Kidney epithelial cell (primary cell): ENCODE measurements at regions not wholly inside any gene's neighbourhood (a gene's known extent, or its start where the extent isn't known, plus 50 kb on each side); places are given as distances from the start of the nearest gene placed in this dataset.

ENCODE experiments used
- DNase-seq: peaks from one replicate; pipeline ENCODE4 v3.0.0-alpha.2; 2010; ENCODE audit warnings: low read depth
- H3K27me3 ChIP-seq: 2 replicates; pipeline ENCODE4 v1.6.0; 2011; ENCODE audit warnings: low read length; ENCODE audit not compliant: control insufficient read depth, insufficient read depth
- H3K36me3 ChIP-seq: 2 replicates; pipeline ENCODE4 v1.5.1; 2011; ENCODE audit warnings: low read length; ENCODE audit not compliant: control insufficient read depth, insufficient read depth
- H3K4me3 ChIP-seq: 2 replicates; pipeline ENCODE4 v1.5.1; 2011; ENCODE audit warnings: low read depth, mild to moderate bottlenecking, control low read depth, low read length
- TF ChIP-seq, protein P1 (sequence below): IDR thresholded peaks from 2 replicates; pipeline ENCODE4 v1.5.1; 2011; ENCODE audit warnings: mild to moderate bottlenecking, moderate library complexity, low read length, control low read depth, inconsistent platforms; ENCODE audit not compliant: insufficient read depth, poor library complexity, severe bottlenecking

DNA sequence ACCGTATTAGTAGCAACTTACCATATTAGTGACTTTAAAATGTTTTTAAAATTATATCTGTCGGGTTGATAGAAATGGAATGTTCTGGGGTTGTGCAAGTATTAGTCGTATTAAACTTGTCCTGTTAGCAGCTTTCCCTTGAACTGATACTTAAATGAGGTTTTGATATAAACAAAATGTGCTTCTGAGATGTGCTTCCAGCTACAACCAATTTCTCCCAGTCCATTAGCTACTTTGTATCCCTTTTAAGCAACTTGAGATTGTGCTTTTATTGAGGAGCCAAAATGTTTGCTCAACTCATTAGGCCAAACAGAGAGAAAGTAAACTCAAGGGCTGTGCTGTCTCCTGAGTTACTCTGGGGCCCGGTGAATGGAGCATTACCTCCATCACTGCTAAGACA, 255.0 kb upstream of the RBFOX1 start:
- no peak overlapping the region for H3K4me3 ChIP-seq
- H3K36me3 ChIP-seq, result no peaks in the 10 kb centered on the region
- DNase-seq, result no peak
- TF ChIP-seq, protein P1, sequence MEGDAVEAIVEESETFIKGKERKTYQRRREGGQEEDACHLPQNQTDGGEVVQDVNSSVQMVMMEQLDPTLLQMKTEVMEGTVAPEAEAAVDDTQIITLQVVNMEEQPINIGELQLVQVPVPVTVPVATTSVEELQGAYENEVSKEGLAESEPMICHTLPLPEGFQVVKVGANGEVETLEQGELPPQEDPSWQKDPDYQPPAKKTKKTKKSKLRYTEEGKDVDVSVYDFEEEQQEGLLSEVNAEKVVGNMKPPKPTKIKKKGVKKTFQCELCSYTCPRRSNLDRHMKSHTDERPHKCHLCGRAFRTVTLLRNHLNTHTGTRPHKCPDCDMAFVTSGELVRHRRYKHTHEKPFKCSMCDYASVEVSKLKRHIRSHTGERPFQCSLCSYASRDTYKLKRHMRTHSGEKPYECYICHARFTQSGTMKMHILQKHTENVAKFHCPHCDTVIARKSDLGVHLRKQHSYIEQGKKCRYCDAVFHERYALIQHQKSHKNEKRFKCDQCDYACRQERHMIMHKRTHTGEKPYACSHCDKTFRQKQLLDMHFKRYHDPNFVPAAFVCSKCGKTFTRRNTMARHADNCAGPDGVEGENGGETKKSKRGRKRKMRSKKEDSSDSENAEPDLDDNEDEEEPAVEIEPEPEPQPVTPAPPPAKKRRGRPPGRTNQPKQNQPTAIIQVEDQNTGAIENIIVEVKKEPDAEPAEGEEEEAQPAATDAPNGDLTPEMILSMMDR, result no peak
- no peaks in the 10 kb centered on the region for H3K27me3 ChIP-seq

DNA sequence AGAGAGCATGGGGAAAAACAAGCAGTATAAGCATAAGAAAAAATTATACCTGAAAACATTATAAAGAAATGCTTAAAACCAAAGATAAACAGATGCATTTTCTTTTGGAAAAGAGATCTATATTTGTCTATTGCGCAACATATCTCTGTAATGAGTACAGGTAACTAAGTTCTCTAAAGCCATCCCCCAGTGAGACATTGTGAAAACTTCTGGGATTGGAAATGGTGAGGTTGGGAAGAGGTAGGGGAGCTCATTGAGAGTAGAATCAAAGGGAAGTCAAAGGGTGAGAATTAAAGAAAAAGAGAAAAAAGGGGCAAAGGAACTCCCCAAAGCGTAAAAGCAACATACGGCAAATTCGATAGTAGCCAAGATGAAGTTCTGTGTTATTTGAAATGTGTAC, 257.9 kb upstream of the RBFOX1 start:
- Histone ChIP-seq H3K36me3 (no peaks in the 10 kb centered on the region), H3K27me3 (no peaks in the 10 kb centered on the region), H3K4me3 (no peak overlapping the region)
- no peak for DNase-seq
- TF ChIP-seq, protein P1, result no peak

DNA sequence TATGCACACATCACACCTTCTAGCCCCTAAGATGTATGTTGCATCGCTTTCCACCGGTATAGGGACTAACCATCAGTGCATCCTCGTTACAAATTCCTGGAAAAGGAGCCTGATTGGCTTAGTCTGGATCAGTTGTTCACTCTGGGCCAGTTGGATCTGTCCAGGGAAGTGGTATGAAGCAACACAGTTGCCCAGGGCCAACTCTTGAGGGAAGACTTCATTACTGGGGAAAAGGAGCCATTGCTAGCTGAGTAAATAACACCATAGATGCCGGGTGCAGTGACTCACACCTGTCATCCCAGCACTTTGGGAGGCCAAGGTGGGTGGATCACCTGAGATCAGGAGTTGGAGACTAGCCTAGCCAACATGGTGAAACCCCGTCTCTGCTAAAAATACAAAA, 275.2 kb upstream of the RBFOX1 start:
- Histone ChIP-seq H3K4me3 (no peak overlapping the region), H3K27me3 (no peaks in the 10 kb centered on the region), H3K36me3 (no peaks in the 10 kb centered on the region)
- TF ChIP-seq, protein P1, result no peak
- DNase-seq, result no peak

DNA sequence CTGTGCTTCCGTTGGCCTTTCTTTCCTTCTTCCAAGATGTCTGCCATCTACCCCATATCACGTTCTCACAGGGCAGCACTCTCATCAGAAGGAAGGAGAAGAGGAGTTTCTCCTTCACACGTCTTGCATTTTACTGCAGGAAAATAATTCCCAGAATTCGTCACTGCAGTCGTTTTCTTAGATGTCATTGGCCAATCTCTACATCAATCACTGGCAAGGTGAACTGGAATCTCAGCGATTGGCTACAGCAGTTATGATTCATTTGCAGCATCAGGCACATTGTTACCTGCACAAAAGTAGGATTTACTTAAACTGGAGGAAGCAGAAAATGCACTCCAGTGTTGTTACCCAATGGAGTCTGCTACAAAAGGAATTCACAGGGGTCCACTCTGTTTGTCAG, 277.2 kb upstream of the RBFOX1 start:
- TF ChIP-seq, protein P1, result no peak
- DNase-seq, result no peak
- H3K27me3 ChIP-seq, result no peaks in the 10 kb centered on the region
- H3K4me3 ChIP-seq, result no peak overlapping the region
- no peaks in the 10 kb centered on the region for H3K36me3 ChIP-seq

DNA sequence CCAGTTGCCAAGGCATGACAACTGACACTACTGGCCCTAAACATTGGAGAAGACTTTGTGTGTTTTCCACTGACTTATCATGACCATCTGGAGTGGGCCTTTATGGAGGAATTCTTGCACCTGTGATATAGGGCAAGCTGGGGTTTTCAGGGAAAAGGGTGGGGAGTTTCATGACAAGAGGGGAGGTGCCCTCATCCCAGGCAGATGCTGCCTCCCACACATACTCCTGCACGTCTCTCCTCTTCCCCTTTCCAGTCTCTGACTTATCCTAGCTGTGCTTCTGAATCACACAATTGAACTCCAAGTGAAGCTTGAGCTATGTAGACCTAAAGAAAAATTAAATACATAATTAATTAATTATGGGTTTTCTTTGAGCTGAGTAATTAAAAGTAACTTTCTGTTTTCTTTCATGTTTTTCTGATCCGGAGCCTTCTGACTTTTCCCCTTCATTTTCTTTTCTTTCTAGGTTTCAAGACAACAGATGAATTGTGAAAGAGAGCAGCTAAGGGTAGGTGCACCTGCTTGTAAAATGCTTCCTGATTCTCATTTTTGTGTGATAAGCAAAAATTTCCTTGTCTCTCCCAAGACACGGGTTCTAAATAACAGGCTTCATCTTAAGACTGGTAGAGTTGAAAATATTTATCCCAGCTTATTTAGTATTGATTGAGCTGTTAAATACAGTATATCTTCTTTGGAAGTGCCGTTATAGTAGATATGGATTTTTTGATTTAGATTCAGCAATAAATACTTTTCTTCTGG, 280.9 kb upstream of the RBFOX1 start:
- H3K4me3 ChIP-seq, result no peak overlapping the region
- TF ChIP-seq, protein P1, result no peak
- no peaks in the 10 kb centered on the region for H3K27me3 ChIP-seq
- DNase-seq, result no peak
- H3K36me3 ChIP-seq, result no peaks in the 10 kb centered on the region

DNA sequence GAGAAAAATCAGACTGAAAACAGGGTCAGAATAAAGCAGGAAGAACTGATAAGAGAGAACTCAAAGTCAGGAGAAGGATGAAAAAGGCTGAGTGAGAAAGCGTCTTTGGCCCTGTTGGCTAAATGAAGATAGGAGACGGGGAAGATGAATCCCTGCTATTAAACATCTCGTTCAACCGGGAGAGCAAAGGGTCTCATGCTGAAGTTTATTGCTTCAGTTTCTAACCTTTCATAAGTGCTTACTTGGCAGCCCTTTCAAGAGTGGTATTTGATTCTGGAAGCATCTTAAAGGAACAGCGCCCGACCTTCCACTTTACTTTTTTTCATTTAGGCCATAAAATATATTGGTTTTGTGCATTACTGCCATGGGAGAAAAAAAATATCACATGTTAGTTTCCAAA, 288.3 kb upstream of the RBFOX1 start:
- DNase-seq, result no peak
- no peak overlapping the region for H3K4me3 ChIP-seq
- H3K27me3 ChIP-seq, result no peaks in the 10 kb centered on the region
- no peaks in the 10 kb centered on the region for H3K36me3 ChIP-seq
- TF ChIP-seq, protein P1, result no peak
